Fibroblast of lung (primary cell): ENCODE measurements at regions not wholly inside any gene's neighbourhood (a gene's known extent, or its start where the extent isn't known, plus 50 kb on each side); places are given as distances from the start of the nearest gene placed in this dataset.

Experiments
- EZH2 ChIP-seq: IDR thresholded peaks from 2 replicates; pipeline ENCODE4 v1.5.1; 2012; ENCODE audit warnings: low read length, control low read depth, mild to moderate bottlenecking; ENCODE audit errors: missing control alignments
- TF ChIP-seq, protein P1 (sequence below), 2 donors: IDR thresholded peaks in 1 of 2; conservative IDR thresholded peaks in 1 of 2; 1 replicate in 1 of 2; 2 replicates in 1 of 2; pipeline ENCODE4 v1.5.1; 2011 to 2012; ENCODE audit warnings: low read length in 2 of 2, control low read depth in 1 of 2, inconsistent platforms in 1 of 2, low read depth in 1 of 2, mild to moderate bottlenecking in 1 of 2

DNA sequence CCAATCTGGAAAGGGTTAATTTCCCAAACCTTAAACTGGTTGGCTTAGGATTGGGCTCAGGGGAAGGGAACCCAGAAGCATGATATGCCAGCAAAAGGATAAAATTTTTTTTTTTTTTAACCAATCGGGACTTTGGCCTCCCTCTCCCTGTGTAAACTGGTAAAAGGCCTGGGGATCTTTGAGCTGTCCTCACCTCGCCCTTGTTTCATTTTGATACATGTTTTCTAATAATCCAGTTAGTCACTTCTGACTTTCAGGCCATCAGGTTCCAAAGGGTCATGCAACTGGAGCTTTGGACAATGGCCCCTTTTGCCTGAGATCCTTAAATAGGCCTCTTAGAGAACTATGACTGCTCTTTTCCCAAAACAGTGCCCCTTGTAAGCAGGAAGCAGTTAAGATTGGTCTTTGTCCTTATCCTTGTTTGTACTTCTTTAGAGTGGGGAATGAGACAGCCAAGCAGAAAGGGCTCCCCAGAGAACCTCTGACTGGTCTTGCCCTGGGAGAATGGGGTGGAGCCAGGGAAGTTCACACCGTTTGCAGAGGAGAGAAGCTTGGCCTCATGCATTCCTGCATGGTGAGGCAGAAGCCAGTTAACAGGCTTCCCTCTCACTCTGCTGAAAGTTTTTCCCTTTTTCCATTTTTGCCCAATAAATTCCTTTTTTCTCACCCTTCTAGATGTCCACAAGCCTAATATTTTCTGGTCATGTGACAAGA, 424.2 kb upstream of the CNTNAP2 start:
- TF ChIP-seq, protein P1, sequence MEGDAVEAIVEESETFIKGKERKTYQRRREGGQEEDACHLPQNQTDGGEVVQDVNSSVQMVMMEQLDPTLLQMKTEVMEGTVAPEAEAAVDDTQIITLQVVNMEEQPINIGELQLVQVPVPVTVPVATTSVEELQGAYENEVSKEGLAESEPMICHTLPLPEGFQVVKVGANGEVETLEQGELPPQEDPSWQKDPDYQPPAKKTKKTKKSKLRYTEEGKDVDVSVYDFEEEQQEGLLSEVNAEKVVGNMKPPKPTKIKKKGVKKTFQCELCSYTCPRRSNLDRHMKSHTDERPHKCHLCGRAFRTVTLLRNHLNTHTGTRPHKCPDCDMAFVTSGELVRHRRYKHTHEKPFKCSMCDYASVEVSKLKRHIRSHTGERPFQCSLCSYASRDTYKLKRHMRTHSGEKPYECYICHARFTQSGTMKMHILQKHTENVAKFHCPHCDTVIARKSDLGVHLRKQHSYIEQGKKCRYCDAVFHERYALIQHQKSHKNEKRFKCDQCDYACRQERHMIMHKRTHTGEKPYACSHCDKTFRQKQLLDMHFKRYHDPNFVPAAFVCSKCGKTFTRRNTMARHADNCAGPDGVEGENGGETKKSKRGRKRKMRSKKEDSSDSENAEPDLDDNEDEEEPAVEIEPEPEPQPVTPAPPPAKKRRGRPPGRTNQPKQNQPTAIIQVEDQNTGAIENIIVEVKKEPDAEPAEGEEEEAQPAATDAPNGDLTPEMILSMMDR (conservative IDR thresholded peaks at IDR 0.05 in 1 of 2, IDR thresholded peaks at IDR 0.05 in 1 of 2; ENCODE audit: low read depth in 1 of 2, low read length in 2 of 2), result no peak
- no peak for TF ChIP-seq EZH2
